HG03378 (cell line): ENCODE measurements at regions not wholly inside any gene's neighbourhood (a gene's known extent, or its start where the extent isn't known, plus 50 kb on each side); places are given as distances from the start of the nearest gene placed in this dataset.

ENCODE experiments used
- ATAC-seq: cut with Tn5 transposase; IDR thresholded peaks from one replicate; pipeline ENCODE4 v1.9.1; 2021; ENCODE audit warnings: mild to moderate bottlenecking, moderate library complexity; ENCODE audit not compliant: unreplicated experiment

GRCh38 chr4:38230121-38230801 lies 270.1 kb downstream of the PTTG2 start:
- no peak for ATAC-seq

- no peak for ATAC-seq
Observed at GRCh38 chr4:38230821-38231563, 270.8 kb downstream of the PTTG2 start.

GRCh38 chr4:38231626-38232025 lies 271.4 kb downstream of the PTTG2 start:
- ATAC-seq: no peak

GRCh38 chr4:38232741-38233140 lies 272.5 kb downstream of the PTTG2 start:
- ATAC-seq: no peak

- ATAC-seq: no peak
Observed at GRCh38 chr4:38233727-38234480, 273.7 kb downstream of the PTTG2 start.

GRCh38 chr4:38235354-38235753 lies 275.2 kb downstream of the PTTG2 start:
- no peak for ATAC-seq

- ATAC-seq: no peak
Observed at GRCh38 chr4:38236003-38236402, 275.8 kb downstream of the PTTG2 start.

- no peak for ATAC-seq
Observed at GRCh38 chr4:38236503-38236902, 276.3 kb downstream of the PTTG2 start.

GRCh38 chr4:38237139-38237538 lies 276.9 kb downstream of the PTTG2 start:
- no peak for ATAC-seq

GRCh38 chr4:38241541-38241940 lies 281.3 kb downstream of the PTTG2 start:
- ATAC-seq: no peak

GRCh38 chr4:38242101-38242500 lies 281.9 kb downstream of the PTTG2 start:
- no peak for ATAC-seq

- ATAC-seq: no peak
Observed at GRCh38 chr4:38242822-38243387, 282.7 kb downstream of the PTTG2 start.

- no peak for ATAC-seq
Observed at GRCh38 chr4:38243388-38244053, 283.3 kb downstream of the PTTG2 start.

- no peak for ATAC-seq
Observed at GRCh38 chr4:38254825-38255224, 294.6 kb downstream of the PTTG2 start.

GRCh38 chr4:38255572-38255971 lies 295.4 kb downstream of the PTTG2 start:
- no peak for ATAC-seq

GRCh38 chr4:38266616-38267015 lies 306.4 kb downstream of the PTTG2 start:
- ATAC-seq: no peak

GRCh38 chr4:38268108-38268820 lies 308.1 kb downstream of the PTTG2 start:
- no peak for ATAC-seq

GRCh38 chr4:38268837-38269236 lies 308.6 kb downstream of the PTTG2 start:
- ATAC-seq: no peak

- no peak for ATAC-seq
Observed at GRCh38 chr4:38273407-38273806, 313.2 kb downstream of the PTTG2 start.
